HUDEP-2 (cell line): ENCODE measurements at regions not wholly inside any gene's neighbourhood (a gene's known extent, or its start where the extent isn't known, plus 50 kb on each side); places are given as distances from the start of the nearest gene placed in this dataset.
"Not testable (repeated sequence)": the region's sequence is repeated elsewhere in the genome, so short reads cannot be mapped to it uniquely, and the experiment has no call there.

Experiments
- DNase-seq, 76 experiments: peaks; one replicate each; lab custom pipeline; 2025; ENCODE audit not compliant: unreplicated experiment in 76 of 76; lab: John Stamatoyannopoulos, UW

- no peak for DNase-seq
These were observed 178.4 kb downstream of the MIS18A start for GRCh38 chr21:32100423-32100822.

DNA sequence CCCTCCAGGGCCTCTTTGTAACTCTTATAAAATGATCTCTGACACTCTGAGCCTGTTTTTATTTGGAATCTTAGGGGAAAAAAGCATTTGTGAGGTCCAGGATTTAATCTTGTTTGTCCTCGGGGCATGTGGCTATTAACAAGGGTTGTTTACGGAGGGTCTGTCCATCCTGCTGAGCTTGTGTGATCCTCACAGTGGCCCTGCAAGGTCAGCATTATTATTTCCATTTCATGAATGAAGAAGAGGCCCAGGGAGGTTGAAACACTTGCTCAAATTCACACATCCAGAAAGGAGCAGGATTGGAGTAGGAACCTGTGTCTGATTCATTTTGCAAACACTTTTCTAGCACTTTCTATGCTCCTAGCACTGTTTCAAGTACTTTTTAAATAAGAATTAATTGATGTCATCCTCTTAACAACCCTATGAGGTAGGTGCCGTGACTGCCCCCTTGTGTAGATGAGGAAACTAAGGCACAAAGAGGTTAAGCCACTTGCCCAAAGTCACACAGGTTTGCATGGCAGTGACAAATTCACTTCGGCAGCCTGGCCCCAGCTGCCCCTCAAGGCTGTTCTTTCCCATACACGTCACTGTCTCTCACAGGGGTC lies 178.9 kb downstream of the MIS18A start:
- DNase-seq, result peak in 1 of 76 experiments; percentile 15

- DNase-seq, result peak in 53 of 76 experiments; percentile 9 to 71 (median 41)
These were observed 182.4 kb downstream of the MIS18A start for GRCh38 chr21:32096411-32096810.

GRCh38 chr21:32094804-32095203 lies 184.0 kb downstream of the MIS18A start:
- no peak for DNase-seq

GRCh38 chr21:32093646-32094462 lies 185.0 kb downstream of the MIS18A start:
- no peak for DNase-seq

DNA sequence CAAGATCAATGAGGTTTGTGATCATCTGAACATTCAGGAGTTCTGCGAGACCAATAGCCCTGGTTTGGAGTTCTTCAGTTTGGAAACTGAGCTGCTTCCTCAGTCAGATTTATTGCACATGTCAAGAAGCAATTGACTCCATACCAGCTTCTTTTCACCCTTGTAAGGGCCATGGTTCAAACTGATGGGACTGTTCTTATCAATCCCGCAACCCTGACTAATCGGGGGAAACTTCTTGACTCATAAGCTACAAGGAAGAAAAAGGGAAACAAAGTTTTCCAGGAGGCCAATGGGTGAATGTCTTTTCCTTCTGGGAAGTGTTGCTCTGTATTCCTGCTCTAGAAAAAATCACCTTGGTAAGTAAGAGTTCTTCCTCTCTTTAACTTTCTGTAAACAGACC lies 187.9 kb downstream of the MIS18A start:
- no peak for DNase-seq

- DNase-seq, result peak in 4 of 76 experiments; percentile 13 to 41 (median 30)
These were observed 189.1 kb downstream of the MIS18A start for GRCh38 chr21:32089766-32090165.

- DNase-seq, result no peak
These were observed 190.4 kb downstream of the MIS18A start for GRCh38 chr21:32088471-32088870.

GRCh38 chr21:32087447-32087846 lies 191.4 kb downstream of the MIS18A start:
- no peak for DNase-seq

DNA sequence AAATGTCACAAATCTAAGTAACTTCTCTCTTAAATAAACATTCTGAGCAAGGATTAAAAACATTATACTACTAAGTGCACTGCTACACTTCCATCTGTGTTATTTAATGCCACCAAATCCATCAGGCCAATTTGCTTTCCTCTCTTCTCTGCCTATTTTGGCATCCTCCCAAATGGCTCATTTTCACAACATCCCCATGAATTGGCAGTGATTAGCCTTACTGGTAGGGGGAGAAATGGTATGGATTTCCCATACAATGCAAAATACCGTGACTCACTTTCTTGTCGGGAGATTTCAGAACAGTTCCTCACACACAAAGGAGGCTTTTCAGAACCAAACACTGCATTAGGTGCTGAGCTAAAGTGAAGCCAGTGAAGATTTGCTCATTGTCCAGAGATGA lies 195.7 kb downstream of the MIS18A start:
- DNase-seq, result no peak

DNA sequence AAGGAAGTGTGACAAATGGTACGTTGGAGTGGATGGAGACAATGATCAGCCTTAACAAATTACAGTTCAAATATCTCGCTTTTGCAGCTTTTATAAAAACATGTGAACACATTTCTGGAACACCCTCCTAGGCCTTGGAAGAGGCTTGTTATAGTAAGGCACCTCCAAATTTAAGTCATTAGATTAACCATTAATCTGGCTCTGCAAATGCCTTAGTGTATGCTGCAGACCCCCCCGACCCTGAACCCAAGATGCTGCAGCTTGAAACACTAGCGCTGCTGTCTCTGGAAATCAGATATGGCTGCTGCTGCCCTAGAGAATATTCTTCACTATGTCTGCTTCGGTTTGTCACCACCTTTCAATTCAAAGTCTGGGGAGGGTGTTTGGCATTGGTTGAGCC lies 196.4 kb downstream of the MIS18A start:
- no peak for DNase-seq

DNA sequence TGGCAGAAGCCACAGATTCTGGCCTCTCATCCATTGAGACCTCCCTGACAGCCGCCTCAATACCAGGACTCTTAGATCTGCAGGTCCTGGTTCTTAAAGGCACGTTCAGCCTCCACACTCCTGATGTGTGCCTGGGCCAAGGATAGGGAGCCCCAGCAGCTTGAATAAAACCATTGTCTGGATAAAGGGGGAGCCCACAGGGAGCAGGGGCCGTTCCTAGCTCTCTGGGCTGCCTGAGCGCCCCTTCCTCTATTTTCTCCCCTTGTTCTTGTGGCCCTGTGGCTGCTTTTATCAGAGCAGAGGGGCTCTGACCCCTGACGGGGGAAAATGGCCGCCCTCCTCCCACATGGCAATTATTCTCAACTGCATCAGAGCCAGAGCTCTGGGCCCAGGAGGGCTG lies 200.8 kb downstream of the HUNK start:
- DNase-seq, result no peak

DNA sequence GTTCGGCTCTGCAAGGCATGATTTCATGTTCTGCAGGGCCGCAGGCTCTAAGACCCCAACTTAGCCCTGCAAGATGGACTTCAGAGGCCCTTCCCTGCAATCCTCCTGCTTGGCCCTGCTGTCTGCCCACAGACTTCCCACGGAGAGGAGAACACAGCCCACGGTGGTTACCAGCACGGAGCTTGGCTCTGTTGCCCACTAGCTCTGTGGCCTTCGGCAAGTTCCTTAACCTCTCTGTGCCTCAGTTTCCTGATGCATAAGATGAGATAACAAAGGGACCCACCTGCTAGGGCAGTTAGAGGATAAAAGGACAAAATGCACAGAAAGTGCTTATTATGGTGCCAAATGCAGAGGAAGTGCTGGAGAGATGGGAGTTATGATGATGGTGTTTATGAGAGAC lies 200.4 kb downstream of the HUNK start:
- DNase-seq, result no peak

DNA sequence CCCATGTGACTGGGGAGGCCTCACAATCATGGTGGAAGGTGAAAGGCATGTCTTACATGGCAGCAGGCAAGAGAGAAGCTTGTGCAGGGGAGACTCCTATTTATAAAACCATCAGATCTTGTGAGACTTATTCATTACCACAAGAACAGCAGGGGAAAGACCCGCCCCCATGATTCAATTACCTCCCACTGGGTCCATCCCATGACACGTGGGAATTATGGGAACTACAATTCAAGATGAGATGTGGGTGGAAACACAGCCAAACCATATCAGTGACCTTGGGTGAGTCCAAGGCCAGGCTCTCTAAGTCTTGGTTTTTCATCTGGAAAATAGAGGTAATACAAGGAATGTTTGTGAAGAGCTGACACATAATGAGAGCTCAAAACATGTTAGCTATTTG lies 198.8 kb downstream of the HUNK start:
- DNase-seq, result not testable (repeated sequence)

GRCh38 chr21:32070676-32071330 lies 198.0 kb downstream of the HUNK start:
- no peak for DNase-seq

- no peak for DNase-seq
These were observed 197.3 kb downstream of the HUNK start for GRCh38 chr21:32070126-32070525.

DNA sequence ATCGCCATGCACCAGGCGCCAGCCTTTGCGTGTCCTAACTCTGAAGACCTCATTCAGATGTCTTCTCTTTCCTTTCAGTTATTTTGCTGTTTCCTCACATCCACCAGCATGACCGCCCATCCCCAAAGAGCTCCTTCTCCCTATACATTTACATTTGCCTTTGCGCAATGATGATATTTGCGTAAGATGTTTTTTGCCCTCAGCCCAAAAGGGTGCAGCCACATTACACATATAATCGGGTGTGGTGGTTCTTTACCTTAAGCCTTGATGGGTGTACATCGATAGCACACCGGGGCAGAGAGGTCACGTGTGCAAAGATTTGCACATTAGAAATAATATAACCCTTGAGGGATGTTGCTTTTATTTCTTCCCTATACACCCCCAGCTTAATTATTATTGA lies 192.8 kb downstream of the HUNK start:
- DNase-seq, result no peak

DNA sequence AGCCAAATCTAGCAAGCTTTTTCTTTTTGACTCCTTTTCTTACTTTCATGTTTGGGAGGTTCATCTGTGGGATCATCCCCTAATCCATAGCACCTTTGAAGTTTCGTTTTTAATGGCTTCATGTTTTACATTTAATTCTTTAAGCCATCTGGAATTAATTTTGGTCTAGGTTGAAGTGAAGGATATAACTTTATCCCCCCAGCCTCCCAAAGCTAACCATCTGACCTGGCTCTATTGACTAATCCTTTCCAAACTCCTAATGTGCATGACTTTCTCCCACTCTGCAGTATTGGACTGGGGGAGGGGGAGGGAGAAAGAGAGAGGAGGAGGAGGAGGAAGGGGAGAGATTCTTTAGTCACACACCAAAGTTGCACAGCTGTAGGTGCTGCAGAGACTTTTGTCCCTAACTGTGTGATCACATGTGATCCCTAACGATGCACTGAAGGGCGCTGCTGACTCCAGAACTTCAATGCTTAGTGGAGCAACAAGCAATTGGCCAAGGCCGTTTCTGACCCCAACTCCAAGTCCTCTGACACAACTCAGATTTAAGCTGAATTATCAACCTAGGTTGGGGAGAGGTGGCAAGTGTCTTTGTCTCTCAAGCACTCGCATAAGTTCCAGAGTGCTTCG lies 191.6 kb downstream of the HUNK start:
- DNase-seq, result no peak

GRCh38 chr21:32062591-32063227 lies 189.9 kb downstream of the HUNK start:
- DNase-seq, result no peak

GRCh38 chr21:32061729-32062128 lies 188.9 kb downstream of the HUNK start:
- no peak for DNase-seq

DNA sequence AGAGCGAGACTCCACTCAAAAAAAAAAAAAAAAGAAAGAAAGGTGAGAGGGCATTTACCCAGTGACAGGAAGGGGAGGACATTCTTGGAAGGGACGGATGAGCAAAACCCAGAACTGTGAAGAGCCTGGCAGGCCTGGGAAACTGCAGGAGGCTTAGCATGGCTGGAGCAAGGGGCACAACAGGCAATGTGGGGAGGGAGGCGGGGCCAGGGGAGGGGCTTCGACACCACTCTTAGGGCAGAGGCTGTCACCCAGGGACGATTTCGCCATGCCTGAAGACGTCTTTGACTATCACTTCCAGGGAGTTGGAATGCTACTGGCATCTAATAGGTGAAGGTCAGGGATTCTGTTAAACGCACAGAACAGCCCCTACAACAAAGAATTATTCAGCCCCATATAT lies 184.0 kb downstream of the HUNK start:
- no peak for DNase-seq
